Motor neuron (in vitro differentiated cells): ENCODE measurements at regions not wholly inside any gene's neighbourhood (a gene's known extent, or its start where the extent isn't known, plus 50 kb on each side); places are given as distances from the start of the nearest gene placed in this dataset.
"Not testable (repeated sequence)": the region's sequence is repeated elsewhere in the genome, so short reads cannot be mapped to it uniquely, and the experiment has no call there.

Experiments
- ATAC-seq, 8 experiments: fragments of 200-7000 bp; cut with Tn5 transposase; replicated peaks in 6 of 8; 2 replicates each; pipeline ENCODE4 v1.8.0; 2021; ENCODE audit warnings: mild to moderate bottlenecking in 8 of 8, moderate library complexity in 8 of 8
- H3K27ac ChIP-seq, 2 donors: fragments of 250-450 bp; sonication (Bioruptor Pico); 2 replicates each; pipeline ENCODE4 v1.9.0; 2021; ENCODE audit warnings: antibody characterized with exemption in 2 of 2, mild to moderate bottlenecking in 2 of 2, moderate library complexity in 1 of 2
- H3K4me1 ChIP-seq, 2 donors: fragments of 250-450 bp; sonication (Bioruptor Pico); replicated peaks in 1 of 2; 2 replicates each; pipeline ENCODE4 v1.6.1; 2021; ENCODE audit warnings: antibody characterized with exemption in 2 of 2, mild to moderate bottlenecking in 2 of 2, moderate library complexity in 1 of 2
- H3K4me3 ChIP-seq, 5 donors: fragments of 250-450 bp; sonication (Bioruptor Pico); 2 replicates each; pipeline ENCODE4 v1.9.0; 2021; ENCODE audit warnings: antibody characterized with exemption in 5 of 5, mild to moderate bottlenecking in 5 of 5, moderate library complexity in 4 of 5
- WGBS, 10 experiments: fragments of 450-650 bp; shearing (Covaris generic); methylation state at CpG; one replicate each; pipeline ENCODE4 v1.0.0; 2022; 5-methylcytosine and 5-hydroxymethylcytosine counted together
- in situ Hi-C, 9 experiments: fragments of 400-800 bp; cut with MboI; loops; one replicate each; pipeline ENCODE4 v1.15.0; 2021; ENCODE audit warnings: low sequenced_read_pairs in 9 of 9, low pct_unique_long_range_greater_than_20kb in 2 of 9; ENCODE audit not compliant: unreplicated experiment in 9 of 9

DNA sequence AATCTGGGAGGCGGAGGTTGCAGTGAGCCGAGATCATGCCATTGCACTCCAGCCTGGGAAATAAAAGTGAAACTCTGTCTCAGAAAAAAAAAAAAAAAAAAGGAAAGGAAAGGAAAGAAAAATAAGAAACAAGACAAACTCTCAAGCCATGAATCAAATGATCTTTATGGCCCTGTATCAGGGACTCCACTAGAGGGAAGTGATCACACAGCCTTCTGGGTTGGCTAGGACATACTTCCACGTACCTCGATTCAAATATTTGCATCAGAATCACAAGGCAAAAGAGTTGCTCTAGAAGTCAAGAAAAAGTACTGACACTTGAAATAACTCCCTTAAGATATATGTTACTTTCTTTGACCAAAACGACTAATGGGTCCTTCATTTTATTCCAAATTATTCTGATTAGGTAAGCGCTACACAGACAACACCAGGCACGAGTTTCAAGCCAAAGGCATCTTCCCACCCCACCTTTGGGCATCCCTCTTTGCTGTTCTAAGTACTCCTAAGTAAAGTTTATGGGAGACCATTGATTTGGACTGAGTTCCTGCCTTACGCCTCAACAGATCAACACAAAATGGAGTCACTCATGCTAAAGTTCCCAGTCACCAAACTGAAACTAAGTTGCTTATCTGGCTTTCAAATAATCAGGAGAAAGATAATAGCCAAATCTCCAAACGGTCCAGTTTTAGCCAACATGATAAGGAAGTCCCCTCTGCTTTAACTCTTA, 77.5 kb upstream of the NT5E start:
- 68 to 93% (median 77%) methylated on average over 3 to 9 of the region's 9 CpGs for WGBS, 10 experiments
- Histone ChIP-seq H3K4me1 (no peaks in the 10 kb centered on the region), H3K27ac (no peak overlapping the region), H3K4me3 (no peak overlapping the region)
- no peak for ATAC-seq
- in situ Hi-C loops = loop anchor here in 2 of 9 experiments (25.0 kb wide), 1 partner anchor 115 kb away; no protein-coding TSS in a partner anchor

DNA sequence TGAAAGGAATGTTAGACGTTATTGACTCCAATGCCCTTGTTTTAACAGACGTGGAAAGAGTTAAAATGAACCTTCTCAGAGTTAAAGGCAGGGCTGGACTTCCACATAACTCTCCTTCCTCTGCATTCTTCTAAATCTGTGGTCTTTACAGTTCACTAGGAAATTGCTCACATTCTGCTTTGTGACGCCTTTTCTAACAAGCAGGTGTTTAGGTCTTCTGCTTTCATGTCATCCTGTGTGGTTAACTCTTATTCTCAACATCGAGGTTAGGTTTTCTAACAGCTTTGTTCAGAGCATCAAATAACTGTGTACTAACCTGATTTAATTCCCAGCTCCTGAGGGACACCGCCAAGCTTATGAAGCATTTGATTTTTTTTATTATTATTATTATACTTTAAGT, 81.3 kb upstream of the NT5E start:
- no peak for ATAC-seq
- in situ Hi-C loops = loop anchor here in 2 of 9 experiments (25.0 kb wide), 1 partner anchor 119 kb away; no protein-coding TSS in a partner anchor
- 25 to 100% (median 75%) methylated on average over 1 to 5 of the region's 5 CpGs for WGBS, 10 experiments
- Histone ChIP-seq H3K27ac (no peak overlapping the region), H3K4me3 (no peak overlapping the region), H3K4me1 (no peaks in the 10 kb centered on the region)

DNA sequence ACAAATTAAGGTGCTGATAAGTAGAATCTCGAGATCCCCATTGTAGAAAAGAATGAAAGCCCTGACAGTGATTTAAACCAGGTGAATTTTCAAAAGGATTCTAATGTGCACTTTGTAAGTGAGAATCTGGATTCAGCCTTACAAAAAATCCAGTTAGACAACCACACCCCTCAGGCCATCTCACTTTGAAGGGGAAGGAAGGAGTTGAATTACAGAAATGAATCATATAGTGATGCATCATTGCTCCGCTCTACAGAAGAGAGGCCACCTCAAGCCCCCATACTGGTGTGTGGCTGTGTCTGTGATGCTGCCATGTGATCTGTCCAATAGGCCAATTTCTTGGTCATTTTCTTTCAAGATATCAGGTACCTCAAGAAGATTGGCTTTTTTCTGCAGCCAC, 85.5 kb upstream of the NT5E start:
- H3K4me3 ChIP-seq = no peak overlapping the region
- H3K27ac ChIP-seq = no peak overlapping the region
- in situ Hi-C loops = loop anchor here in 2 of 9 experiments (25.0 kb wide), 1 partner anchor 123 kb away; no protein-coding TSS in a partner anchor
- WGBS, 10 experiments = 9 to 86% (median 80%) methylated on average over 1 to 2 of the region's 2 CpGs; no CpG with 5 or more reads in 1 of the 10 experiments
- ATAC-seq = peak in 2 of 8 experiments; percentile 3 to 16
- no peaks in the 10 kb centered on the region for H3K4me1 ChIP-seq

DNA sequence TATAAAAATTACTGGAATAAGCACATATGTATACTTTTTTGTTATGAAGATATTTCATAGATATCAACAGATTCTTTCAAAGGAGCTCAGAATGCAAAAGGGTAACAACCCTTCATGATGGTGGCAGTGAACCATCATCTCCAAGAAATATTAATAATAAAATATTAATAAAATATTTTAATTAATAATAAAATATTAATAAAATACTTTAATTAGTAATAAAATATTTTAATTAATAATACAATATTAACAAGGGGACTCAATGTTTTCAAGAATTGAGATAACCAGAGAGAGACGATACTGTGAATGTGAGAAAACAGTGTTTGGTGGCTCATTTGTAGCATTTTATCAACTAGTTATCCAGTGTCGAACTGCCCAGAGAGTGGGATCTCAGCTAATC, 86.0 kb upstream of the NT5E start:
- 86 to 100% (median 96%) methylated on average over 1 to 2 of the region's 2 CpGs; no CpG with 5 or more reads in 3 of the 10 experiments for WGBS, 10 experiments
- no peak overlapping the region for H3K4me3 ChIP-seq
- ATAC-seq = no peak
- H3K27ac ChIP-seq = no peak overlapping the region
- H3K4me1 ChIP-seq = no peaks in the 10 kb centered on the region
- in situ Hi-C loops = loop anchor here in 2 of 9 experiments (25.0 kb wide), 1 partner anchor 123 kb away; no protein-coding TSS in a partner anchor

DNA sequence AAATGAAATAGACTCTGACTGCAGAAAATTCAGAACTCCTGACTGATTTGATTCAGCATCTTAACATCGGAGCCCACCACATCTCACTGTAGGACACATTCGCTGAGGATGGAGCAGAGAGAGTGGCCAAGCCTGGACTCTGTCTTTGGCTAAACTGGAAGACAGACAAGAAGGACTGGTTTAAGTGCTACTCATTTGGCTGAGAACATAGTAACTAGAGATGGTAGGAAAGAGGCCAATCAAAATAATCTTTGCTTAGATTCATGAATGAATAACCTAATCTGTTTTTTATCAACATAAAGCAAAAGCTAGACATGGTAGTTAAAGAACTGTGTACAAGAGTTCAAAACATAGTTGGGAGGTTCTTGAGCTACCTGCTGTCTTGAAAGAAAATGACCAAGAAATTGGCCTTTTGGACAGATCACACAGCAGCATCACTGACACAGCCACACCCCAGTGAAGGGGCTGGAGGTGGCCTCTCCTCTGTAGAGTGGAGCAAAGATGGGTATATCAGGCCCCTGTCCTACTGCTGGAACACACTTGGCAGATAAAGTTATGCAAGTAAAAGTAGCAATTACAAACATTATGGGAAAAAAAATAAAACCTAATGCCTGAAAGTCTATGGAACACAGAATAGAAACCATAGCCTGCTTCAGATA, 87.1 kb upstream of the NT5E start:
- H3K4me3 ChIP-seq = no peak overlapping the region
- in situ Hi-C loops = loop anchor here in 2 of 9 experiments (25.0 kb wide), 1 partner anchor 125 kb away; no protein-coding TSS in a partner anchor
- no peak overlapping the region for H3K27ac ChIP-seq
- WGBS, 10 experiments = 89 to 100% (median 100%) methylated on average over 1 to 2 of the region's 2 CpGs; no CpG with 5 or more reads in 5 of the 10 experiments
- ATAC-seq = no peak
- no peaks in the 10 kb centered on the region for H3K4me1 ChIP-seq

DNA sequence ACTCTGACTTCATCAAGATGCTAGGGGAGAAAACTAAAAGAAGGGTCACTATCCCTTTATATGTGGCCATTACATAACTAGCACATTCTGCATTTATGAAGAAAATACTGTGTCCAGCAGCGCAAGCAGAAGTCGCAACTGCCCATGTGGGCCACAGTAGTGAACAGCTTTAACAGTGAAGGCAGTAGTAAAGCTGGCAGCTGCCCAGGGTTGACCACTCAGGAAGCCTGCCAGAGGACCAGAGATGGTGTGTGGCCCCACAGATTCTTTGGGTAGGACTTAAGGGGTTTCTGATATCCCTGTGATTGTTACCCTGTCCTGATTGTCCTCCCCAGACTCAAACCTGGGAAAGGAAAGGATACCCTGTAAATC, 88.3 kb upstream of the NT5E start:
- in situ Hi-C loops = loop anchor here in 2 of 9 experiments (25.0 kb wide), 1 partner anchor 126 kb away; no protein-coding TSS in a partner anchor
- H3K27ac ChIP-seq = no peak overlapping the region
- H3K4me3 ChIP-seq = no peak overlapping the region
- 65 to 100% (median 92%) methylated on average over 1 to 2 of the region's 2 CpGs; no CpG with 5 or more reads in 5 of the 10 experiments for WGBS, 10 experiments
- no peak for ATAC-seq
- H3K4me1 ChIP-seq = no peaks in the 10 kb centered on the region

DNA sequence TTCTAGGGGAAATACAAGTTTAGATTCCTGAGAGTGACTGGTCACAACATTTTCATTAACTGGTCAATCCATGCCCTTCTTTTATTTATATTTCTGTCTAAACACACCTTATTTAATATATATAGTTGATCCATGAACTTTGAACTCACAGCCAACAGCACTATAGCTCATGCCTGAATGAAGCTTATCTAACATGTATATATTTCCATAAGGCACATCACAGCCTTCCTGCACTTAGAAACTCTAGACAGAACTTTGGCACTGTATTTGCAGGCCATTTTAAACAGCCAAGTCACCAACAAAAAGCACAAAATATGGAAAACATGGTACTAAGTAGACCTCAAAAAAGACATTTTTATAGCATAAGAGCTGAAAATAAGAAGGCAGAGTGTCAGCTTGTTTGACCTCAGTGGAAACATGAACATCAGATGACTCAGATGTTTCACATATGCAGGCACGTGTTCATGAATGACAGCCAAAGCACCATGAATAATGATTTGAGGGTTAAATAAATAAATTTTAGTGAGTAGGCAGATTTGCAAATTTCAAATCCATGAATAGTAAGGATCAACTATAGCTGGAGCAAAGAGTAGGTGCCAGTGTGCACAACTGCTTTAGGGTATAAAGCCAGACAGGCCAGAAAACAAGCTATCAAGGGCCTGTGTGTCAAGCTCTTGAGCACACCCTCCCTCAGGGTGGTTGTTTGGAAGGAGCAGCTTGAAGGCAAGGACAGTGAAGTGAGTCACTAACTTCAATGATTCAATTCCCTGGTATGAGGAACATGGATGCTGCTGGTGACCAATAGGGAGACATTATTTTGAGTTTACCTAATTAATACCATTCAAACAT, 88.9 kb upstream of the NT5E start:
- H3K4me1 ChIP-seq = no peaks in the 10 kb centered on the region
- H3K27ac ChIP-seq = no peak overlapping the region
- peak in 6 of 8 experiments; percentile 42 to 98 (median 95) for ATAC-seq
- in situ Hi-C loops = loop anchor here in 2 of 9 experiments (25.0 kb wide), 1 partner anchor 126 kb away; no protein-coding TSS in a partner anchor
- no peak overlapping the region for H3K4me3 ChIP-seq
- WGBS, 10 experiments = 0 to 80% (median 61%) methylated on average over 1 of the region's 1 CpG; no CpG with 5 or more reads in 2 of the 10 experiments

DNA sequence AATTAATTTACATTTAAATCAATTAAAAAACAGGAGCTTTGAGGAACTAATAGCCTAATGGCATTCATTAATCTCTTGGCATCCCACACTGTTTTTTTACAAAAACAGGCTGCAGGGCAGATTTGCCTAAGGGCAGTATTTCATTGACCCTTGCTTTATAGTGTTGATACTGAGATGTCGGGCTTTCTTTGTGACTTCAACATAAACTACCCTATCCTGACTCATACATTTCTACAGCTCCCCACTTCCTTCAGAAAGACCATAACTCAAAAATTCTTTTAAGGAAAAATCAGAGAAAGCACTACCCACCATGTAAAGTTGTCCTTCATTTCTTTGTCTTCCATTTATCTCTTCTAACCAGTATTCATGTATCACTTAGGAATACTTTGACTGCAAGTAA, 92.2 kb upstream of the NT5E start:
- H3K4me1 ChIP-seq = no peaks in the 10 kb centered on the region
- 0 to 67% (median 31%) methylated on average over 1 of the region's 1 CpG; no CpG with 5 or more reads in 5 of the 10 experiments for WGBS, 10 experiments
- no peak overlapping the region for H3K4me3 ChIP-seq
- no peak overlapping the region for H3K27ac ChIP-seq
- ATAC-seq = no peak
- in situ Hi-C loops = loop anchor here in 5 of 9 experiments (10.0 to 25.0 kb wide), 3 partner anchors 127 to 137 kb away; no protein-coding TSS in a partner anchor

DNA sequence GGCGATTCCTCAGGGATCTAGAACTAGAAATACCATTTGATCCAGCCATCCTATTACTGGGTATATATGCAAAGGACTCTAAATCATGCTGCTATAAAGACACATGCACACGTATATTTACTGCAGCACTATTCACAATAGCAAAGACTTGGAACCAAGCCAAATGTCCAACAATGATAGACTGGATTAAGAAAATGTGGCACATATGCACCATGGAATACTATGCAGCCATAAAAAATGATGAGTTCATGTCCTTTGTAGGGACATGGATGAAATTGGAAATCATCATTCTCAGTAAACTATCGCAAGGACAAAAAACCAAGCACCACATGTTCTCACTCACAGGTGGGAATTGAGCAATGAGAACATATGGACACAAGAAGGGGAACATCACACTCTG, 93.1 kb upstream of the NT5E start:
- not testable (repeated sequence) for H3K4me3 ChIP-seq, ATAC-seq, H3K27ac ChIP-seq, H3K4me1 ChIP-seq
- in situ Hi-C loops = loop anchor here in 5 of 9 experiments (10.0 to 25.0 kb wide), 3 partner anchors 128 to 138 kb away; no protein-coding TSS in a partner anchor
- WGBS, 10 experiments = no CpG with 5 or more reads among the region's 3 CpGs

DNA sequence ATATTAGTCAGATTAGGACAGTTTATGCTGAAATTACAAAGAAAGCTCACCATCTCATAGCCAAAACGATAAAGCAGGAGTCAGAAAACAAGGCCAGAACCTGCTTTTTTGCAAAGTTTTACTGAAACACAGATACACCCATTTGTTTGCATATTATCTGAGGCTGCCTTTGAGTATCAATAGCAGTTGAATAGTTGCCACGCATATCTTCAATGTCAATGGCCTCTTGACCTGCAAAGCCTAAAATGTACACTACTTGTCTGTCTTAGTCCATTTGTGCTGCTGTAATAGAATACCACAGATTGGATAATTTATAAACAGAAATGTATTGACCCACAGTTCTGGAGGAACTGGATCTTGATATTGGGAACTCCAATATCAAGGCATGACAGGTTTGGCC, 94.1 kb upstream of the NT5E start:
- no peak overlapping the region for H3K27ac ChIP-seq
- ATAC-seq = no peak
- no peaks in the 10 kb centered on the region for H3K4me1 ChIP-seq
- in situ Hi-C loops = loop anchor here in 5 of 9 experiments (10.0 to 25.0 kb wide), 3 partner anchors 129 to 139 kb away; no protein-coding TSS in a partner anchor
- H3K4me3 ChIP-seq = no peak overlapping the region
- 0 to 62% (median 50%) methylated on average over 1 to 2 of the region's 2 CpGs; no CpG with 5 or more reads in 1 of the 10 experiments for WGBS, 10 experiments

DNA sequence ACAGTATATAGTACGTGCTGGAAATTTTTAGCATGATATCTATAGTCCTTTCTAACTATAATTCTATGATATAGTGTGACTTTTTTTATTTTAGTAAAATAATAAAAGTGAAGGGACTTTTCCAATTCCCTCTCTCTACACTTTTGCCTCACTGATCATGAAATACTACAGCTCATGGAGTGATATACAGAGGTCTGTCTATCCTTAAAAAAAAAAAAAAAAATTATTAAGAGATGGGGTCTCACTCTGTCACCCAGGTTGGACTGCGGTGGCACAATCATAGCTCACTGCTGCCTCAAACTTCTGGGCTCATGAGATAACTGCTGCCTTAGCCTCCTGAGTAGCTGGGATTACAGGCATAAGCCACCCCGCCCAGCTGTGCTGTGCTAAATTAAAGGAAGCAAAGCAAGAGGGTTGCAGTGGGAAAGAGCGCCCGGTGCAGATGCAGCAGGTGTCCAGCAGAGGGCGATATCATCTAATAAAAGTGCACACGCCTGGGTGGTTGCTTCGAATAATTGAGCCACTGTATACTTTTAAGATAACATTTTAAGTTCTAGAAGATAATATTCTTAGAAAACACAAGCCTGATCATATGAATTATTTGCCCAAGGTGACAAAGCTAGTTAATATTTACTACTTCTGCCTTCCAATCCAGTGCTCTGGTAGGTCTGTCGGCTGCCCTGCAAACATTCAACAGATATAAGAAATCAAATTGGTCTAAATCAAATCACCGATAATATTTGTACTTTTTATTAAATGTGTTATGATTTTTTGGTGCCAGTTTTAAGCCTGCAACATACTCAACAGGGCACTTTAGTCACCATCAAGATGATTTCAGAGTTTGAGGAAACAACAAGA, 94.9 kb upstream of the NT5E start:
- in situ Hi-C loops = loop anchor here in 5 of 9 experiments (10.0 to 25.0 kb wide), 3 partner anchors 130 to 140 kb away; no protein-coding TSS in a partner anchor
- H3K4me1 ChIP-seq = no peaks in the 10 kb centered on the region
- 24 to 100% (median 45%) methylated on average over 2 to 9 of the region's 10 CpGs for WGBS, 10 experiments
- no peak overlapping the region for H3K27ac ChIP-seq
- peak; percentile 64 to 99 (median 83) for ATAC-seq
- H3K4me3 ChIP-seq = no peak overlapping the region
